ENCODE measurements at regions not wholly inside any gene's neighbourhood (a gene's known extent, or its start where the extent isn't known, plus 50 kb on each side); places are given as distances from the start of the nearest gene placed in this dataset.

- DNase-seq = no peak
- in situ Hi-C loops (cut with HindIII; ENCODE audit: low pct_ligation_motif_present, low pct_unique_long_range_greater_than_20kb, low sequenced_read_pairs) = no loop called here
Observed at GRCh38 chr1:51025374-51025773, 55.3 kb downstream of the CDKN2C start.

- no peak for DNase-seq
- in situ Hi-C loops (cut with HindIII; ENCODE audit: low pct_ligation_motif_present, low pct_unique_long_range_greater_than_20kb, low sequenced_read_pairs) = no loop called here
Observed at GRCh38 chr1:51032936-51033335, 62.9 kb downstream of the CDKN2C start.

- no peak for DNase-seq
- in situ Hi-C loops (cut with HindIII; ENCODE audit: low pct_ligation_motif_present, low pct_unique_long_range_greater_than_20kb, low sequenced_read_pairs) = no loop called here
Observed at GRCh38 chr1:51044199-51044598, 57.8 kb upstream of the C1orf185 start.

- peak; percentile 32 for DNase-seq
- in situ Hi-C loops (cut with HindIII; ENCODE audit: low pct_ligation_motif_present, low pct_unique_long_range_greater_than_20kb, low sequenced_read_pairs) = no loop called here
Observed at GRCh38 chr1:51044834-51045233, 57.2 kb upstream of the C1orf185 start.

- DNase-seq = no peak
- in situ Hi-C loops (cut with HindIII; ENCODE audit: low pct_ligation_motif_present, low pct_unique_long_range_greater_than_20kb, low sequenced_read_pairs) = no loop called here
Observed at GRCh38 chr1:51048021-51048420, 54.0 kb upstream of the C1orf185 start.

GRCh38 chr1:51048670-51049069, 53.4 kb upstream of the C1orf185 start:
- DNase-seq = no peak

More at GRCh38 chr1:51048670-51049069, 53.4 kb upstream of the C1orf185 start:
- in situ Hi-C loops (cut with HindIII; ENCODE audit: low pct_ligation_motif_present, low pct_unique_long_range_greater_than_20kb, low sequenced_read_pairs) = no loop called here

Data from ACHN (cell line).